CD4-positive, CD25-positive, alpha-beta regulatory T cell (primary cell): ENCODE measurements at regions not wholly inside any gene's neighbourhood (a gene's known extent, or its start where the extent isn't known, plus 50 kb on each side); places are given as distances from the start of the nearest gene placed in this dataset.

ENCODE experiments used
- ATAC-seq, 2 donors: fragments of 150-1000 bp; cut with Tn5 transposase; one replicate each; pipeline ENCODE4 v1.10.0; 2021; ENCODE audit warnings: low read depth in 2 of 2, moderate number of reproducible peaks in 2 of 2, moderate library complexity in 1 of 2
- DNase-seq, 3 donors: peaks; one replicate each; pipeline versions ENCODE4 v3.0.0 to v3.0.0-alpha.2; 2012 to 2022; ENCODE audit warnings: mixed read lengths in 1 of 3
- H3K27ac ChIP-seq: one replicate; pipeline ENCODE4 v1.7.0; 2013; ENCODE audit warnings: mild to moderate bottlenecking, low read length; ENCODE audit not compliant: insufficient read depth, poor library complexity, severe bottlenecking
- H3K27me3 ChIP-seq: one replicate; pipeline ENCODE4 v1.7.0; 2013; ENCODE audit warnings: low read length; ENCODE audit not compliant: control insufficient read depth, insufficient read depth
- H3K36me3 ChIP-seq: one replicate; pipeline ENCODE4 v1.7.0; 2013; ENCODE audit warnings: mild to moderate bottlenecking, low read length, moderate library complexity; ENCODE audit not compliant: control insufficient read depth, insufficient read depth
- H3K4me1 ChIP-seq: 2 replicates; pipeline ENCODE4 v1.7.0; 2013; ENCODE audit warnings: mild to moderate bottlenecking, low read length; ENCODE audit not compliant: insufficient read depth, control insufficient read depth, poor library complexity, severe bottlenecking
- H3K4me3 ChIP-seq: one replicate; pipeline ENCODE4 v1.7.0; 2013; ENCODE audit warnings: low read depth, mild to moderate bottlenecking, low read length, moderate library complexity
- H3K9me3 ChIP-seq, 2 experiments: 1 replicate in 1 of 2; 2 replicates in 1 of 2; pipeline ENCODE4 v1.7.0; 2013; ENCODE audit warnings: low read length in 2 of 2, mild to moderate bottlenecking in 1 of 2, moderate library complexity in 1 of 2; ENCODE audit not compliant: control insufficient read depth in 2 of 2
- H3K27ac Mint-ChIP-seq, 3 donors: one replicate each; pipeline ENCODE4 v1.8.0; 2020 to 2022; ENCODE audit warnings: mild to moderate bottlenecking in 3 of 3, mixed read lengths in 3 of 3, moderate library complexity in 2 of 3
- H3K27me3 Mint-ChIP-seq: one replicate; pipeline ENCODE4 v1.8.0; 2022; ENCODE audit warnings: mild to moderate bottlenecking, mixed read lengths
- H3K36me3 Mint-ChIP-seq: one replicate; pipeline ENCODE4 v1.8.0; 2020; ENCODE audit warnings: mixed read lengths
- H3K4me1 Mint-ChIP-seq, 4 donors: one replicate each; pipeline ENCODE4 v1.8.0; 2020 to 2022; ENCODE audit warnings: mixed read lengths in 4 of 4, mild to moderate bottlenecking in 1 of 4
- H3K4me3 Mint-ChIP-seq, 4 donors: one replicate each; pipeline ENCODE4 v1.8.0; 2020 to 2022; ENCODE audit warnings: mild to moderate bottlenecking in 4 of 4, mixed read lengths in 4 of 4, moderate library complexity in 3 of 4
- H3K9me3 Mint-ChIP-seq, 7 donors: one replicate each; pipeline ENCODE4 v1.8.0; 2020 to 2022; ENCODE audit warnings: mixed read lengths in 7 of 7, mild to moderate bottlenecking in 3 of 7, moderate library complexity in 2 of 7

DNA sequence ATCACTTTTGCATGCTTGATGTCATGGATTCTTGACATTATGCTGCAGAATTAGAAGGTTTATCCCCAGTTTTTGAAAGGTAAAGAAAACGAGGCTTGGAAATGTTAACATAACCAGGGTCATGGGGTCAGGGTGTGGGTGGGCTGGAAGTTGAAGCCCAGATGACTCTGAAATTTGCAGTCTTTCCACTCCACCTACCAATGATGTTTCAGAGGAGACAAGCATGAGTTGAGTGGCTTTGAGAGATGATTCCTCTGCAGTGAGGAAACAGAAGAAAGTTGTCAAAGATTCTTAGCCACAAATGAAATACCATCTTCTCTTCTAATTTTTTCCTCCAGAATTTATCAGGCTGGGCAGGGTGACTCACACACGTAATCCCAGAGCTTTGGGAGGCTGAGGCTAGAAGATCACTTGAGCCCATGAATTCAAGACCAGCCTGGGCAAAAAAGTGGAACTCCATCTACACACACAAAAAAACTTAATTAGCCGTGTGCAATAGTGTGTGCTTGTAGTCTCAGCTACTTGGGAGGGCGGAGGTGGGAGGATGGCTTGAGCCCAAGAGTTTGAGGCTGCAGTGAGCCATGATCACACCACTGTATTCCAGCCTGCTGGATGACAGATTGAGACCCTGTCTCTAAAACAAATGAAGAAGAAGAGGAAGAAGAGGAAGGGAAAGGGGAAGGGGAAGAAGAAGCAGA, 239.1 kb upstream of the AUTS2 start:
- no peaks in the 10 kb centered on the region for H3K27me3 Mint-ChIP-seq
- Histone ChIP-seq H3K27ac (no peak overlapping the region), H3K4me1 (no peaks in the 10 kb centered on the region), H3K27me3 (no peaks in the 10 kb centered on the region), H3K9me3 (no peaks in the 10 kb centered on the region), H3K36me3 (no peaks in the 10 kb centered on the region), H3K4me3 (no peak overlapping the region)
- H3K36me3 Mint-ChIP-seq = no peaks in the 10 kb centered on the region
- H3K27ac Mint-ChIP-seq = no peak overlapping the region
- DNase-seq = no peak
- peaks cover 0 to 8% (median 5%) of the 10 kb centered on the region in 7 donors for H3K9me3 Mint-ChIP-seq
- ATAC-seq = no peak
- H3K4me1 Mint-ChIP-seq = no peaks in the 10 kb centered on the region
- no peak overlapping the region for H3K4me3 Mint-ChIP-seq

DNA sequence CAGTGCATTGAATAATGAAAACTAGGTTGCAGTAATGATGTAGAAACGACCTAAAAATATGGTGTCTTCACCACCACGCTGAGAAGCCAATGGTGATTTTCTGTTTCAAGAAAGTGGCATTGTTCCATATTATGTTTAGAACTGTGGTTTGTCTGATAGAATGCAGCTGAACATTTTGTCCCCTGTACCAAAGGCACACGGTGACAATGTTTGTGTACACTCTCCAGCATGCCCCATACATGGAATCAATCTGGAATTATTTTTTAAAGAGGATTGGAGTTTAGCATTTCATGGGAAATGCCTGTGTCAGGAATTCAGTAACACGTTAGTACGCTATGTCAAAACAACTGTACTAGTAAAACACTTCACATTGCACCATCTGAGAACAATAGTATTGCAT, 237.4 kb upstream of the AUTS2 start:
- no peak overlapping the region for H3K4me3 ChIP-seq
- peaks cover 0 to 3% of the 10 kb centered on the region in 2 experiments for H3K9me3 ChIP-seq
- Mint-ChIP-seq H3K36me3 (no peaks in the 10 kb centered on the region), H3K27ac (no peak overlapping the region), H3K4me1 (no peaks in the 10 kb centered on the region), H3K27me3 (no peaks in the 10 kb centered on the region), H3K4me3 (no peak overlapping the region), H3K9me3 (peaks cover 0 to 8% (median 5%) of the 10 kb centered on the region in 7 donors)
- no peak overlapping the region for H3K27ac ChIP-seq
- no peak for DNase-seq
- no peak for ATAC-seq
- H3K36me3 ChIP-seq = no peaks in the 10 kb centered on the region
- no peaks in the 10 kb centered on the region for H3K4me1 ChIP-seq
- H3K27me3 ChIP-seq = no peaks in the 10 kb centered on the region

DNA sequence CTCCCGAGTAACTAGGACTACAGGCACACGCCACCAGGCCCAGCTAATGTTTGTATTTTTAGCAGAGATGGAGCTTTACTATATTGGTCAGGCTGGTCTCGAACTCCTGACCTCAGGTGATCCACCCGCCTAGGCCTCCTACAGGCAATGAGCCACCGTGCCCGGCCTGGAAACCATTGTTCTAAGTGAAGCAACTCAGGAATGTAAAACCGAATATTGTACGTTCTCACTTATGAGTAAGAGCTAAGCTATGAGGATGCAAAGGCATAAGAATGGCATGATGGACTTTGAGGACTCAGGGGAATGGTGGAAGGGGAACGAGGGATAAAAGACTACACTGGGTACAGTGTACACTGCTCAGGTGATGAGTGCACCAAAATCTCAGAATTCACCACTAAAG, 235.1 kb upstream of the AUTS2 start:
- H3K27ac ChIP-seq = no peak overlapping the region
- Mint-ChIP-seq H3K27ac (no peak overlapping the region), H3K4me1 (no peaks in the 10 kb centered on the region), H3K36me3 (no peaks in the 10 kb centered on the region), H3K4me3 (no peak overlapping the region), H3K9me3 (peaks cover 0 to 7% (median 5%) of the 10 kb centered on the region in 7 donors), H3K27me3 (no peaks in the 10 kb centered on the region)
- ATAC-seq (no peak), DNase-seq (no peak)
- H3K27me3 ChIP-seq = no peaks in the 10 kb centered on the region
- H3K4me1 ChIP-seq = no peaks in the 10 kb centered on the region
- no peaks in the 10 kb centered on the region for H3K36me3 ChIP-seq
- peaks cover 0 to 3% of the 10 kb centered on the region in 2 experiments for H3K9me3 ChIP-seq
- no peak overlapping the region for H3K4me3 ChIP-seq

DNA sequence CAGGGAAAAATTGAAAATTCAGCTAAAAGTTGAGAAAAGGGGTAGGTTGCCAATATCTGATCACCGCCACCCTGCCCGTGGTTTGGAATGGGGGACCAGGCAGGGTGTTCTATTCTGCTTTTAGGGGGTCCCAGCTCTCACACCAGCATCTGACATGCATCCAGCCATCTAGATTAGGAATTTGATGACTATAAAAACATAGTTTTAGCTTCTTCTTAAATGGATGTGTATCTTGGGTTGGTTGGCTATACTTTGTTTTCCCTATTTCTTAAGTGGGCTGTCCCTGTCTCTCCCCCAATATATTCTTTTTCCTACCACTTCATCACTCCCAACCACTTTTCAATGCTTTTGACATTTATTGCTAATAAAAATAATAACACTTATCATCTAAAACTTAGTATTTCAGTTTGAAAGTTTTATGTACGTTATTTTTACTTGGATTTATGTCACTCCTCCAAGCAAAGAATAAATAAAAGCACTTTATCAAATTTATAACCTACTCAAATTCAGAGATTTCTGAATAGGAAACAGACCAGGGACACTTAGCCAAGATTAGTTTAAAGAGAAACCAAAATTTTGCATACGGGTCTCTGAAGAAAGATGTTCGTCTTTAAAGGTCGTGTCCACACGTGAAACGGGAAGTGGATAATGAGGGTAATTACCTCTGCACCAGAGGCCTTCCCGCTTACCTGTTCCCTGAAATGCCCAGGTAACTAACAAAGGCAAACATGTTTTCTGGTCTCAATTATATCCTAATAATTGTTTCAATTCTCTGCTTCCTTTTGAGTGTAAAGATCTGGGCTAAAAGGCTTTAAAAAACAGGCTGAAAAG, 233.2 kb upstream of the AUTS2 start:
- Histone ChIP-seq H3K4me3 (no peak overlapping the region), H3K36me3 (no peaks in the 10 kb centered on the region), H3K4me1 (no peaks in the 10 kb centered on the region), H3K27ac (no peak overlapping the region), H3K9me3 (peaks cover 0 to 3% of the 10 kb centered on the region in 2 experiments), H3K27me3 (no peaks in the 10 kb centered on the region)
- no peak for DNase-seq
- H3K9me3 Mint-ChIP-seq = peaks cover 0 to 10% (median 3%) of the 10 kb centered on the region in 7 donors
- no peaks in the 10 kb centered on the region for H3K27me3 Mint-ChIP-seq
- no peaks in the 10 kb centered on the region for H3K36me3 Mint-ChIP-seq
- no peak overlapping the region for H3K4me3 Mint-ChIP-seq
- H3K27ac Mint-ChIP-seq = no peak overlapping the region
- H3K4me1 Mint-ChIP-seq = no peaks in the 10 kb centered on the region
- ATAC-seq = no peak

DNA sequence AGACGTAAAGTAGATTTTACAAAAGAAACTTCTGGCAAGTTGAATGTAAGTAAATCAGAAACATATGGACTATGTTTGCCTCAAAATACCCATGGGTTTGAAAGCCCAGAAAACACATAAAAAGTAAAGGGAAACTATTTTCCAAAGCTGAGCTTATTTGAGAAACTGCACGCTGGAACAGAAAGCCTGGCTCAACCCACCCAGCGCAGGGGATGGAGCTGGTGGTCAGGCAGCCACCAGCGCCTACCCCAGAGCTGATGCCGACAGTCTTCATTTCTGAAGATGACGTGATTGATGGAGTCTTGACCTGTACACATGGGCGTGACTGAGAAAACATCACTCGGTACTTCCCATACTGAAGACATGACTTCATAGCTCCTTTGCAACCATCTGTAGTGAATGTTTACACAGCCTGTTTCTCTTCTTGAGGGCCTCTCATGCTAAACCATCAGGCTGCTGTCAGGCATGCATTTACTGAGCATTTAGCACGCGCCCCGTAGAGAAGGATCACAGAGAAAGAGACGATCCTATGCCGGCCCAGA, 232.6 kb upstream of the AUTS2 start:
- Histone ChIP-seq H3K9me3 (peaks cover 0 to 3% of the 10 kb centered on the region in 2 experiments), H3K36me3 (no peaks in the 10 kb centered on the region), H3K4me3 (no peak overlapping the region), H3K27ac (no peak overlapping the region), H3K27me3 (no peaks in the 10 kb centered on the region), H3K4me1 (no peaks in the 10 kb centered on the region)
- H3K4me3 Mint-ChIP-seq = no peak overlapping the region
- no peak overlapping the region for H3K27ac Mint-ChIP-seq
- H3K36me3 Mint-ChIP-seq = no peaks in the 10 kb centered on the region
- no peak for ATAC-seq
- no peaks in the 10 kb centered on the region for H3K27me3 Mint-ChIP-seq
- no peak for DNase-seq
- no peaks in the 10 kb centered on the region for H3K4me1 Mint-ChIP-seq
- peaks cover 0 to 11% (median 3%) of the 10 kb centered on the region in 7 donors for H3K9me3 Mint-ChIP-seq

DNA sequence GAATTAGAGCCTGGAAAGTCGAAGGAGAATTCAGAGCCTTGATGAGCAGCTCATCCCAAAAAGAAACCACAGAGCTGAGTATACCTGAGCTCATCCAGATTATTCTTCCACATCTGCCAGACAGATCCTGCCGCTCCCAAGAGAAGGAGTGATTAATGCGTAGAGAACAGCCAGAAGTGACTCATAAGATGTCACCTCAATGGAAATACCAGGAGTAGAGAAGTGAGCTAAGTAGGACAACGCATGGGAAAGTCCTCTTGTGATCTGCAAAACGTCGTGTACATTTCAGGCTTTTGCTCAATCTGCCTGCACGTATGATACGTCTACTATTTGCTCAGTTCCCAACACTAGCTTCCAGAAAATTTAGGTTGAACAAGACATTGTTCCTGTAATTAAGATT, 230.5 kb upstream of the AUTS2 start:
- H3K4me3 Mint-ChIP-seq = no peak overlapping the region
- ATAC-seq = no peak
- no peak overlapping the region for H3K27ac Mint-ChIP-seq

DNA sequence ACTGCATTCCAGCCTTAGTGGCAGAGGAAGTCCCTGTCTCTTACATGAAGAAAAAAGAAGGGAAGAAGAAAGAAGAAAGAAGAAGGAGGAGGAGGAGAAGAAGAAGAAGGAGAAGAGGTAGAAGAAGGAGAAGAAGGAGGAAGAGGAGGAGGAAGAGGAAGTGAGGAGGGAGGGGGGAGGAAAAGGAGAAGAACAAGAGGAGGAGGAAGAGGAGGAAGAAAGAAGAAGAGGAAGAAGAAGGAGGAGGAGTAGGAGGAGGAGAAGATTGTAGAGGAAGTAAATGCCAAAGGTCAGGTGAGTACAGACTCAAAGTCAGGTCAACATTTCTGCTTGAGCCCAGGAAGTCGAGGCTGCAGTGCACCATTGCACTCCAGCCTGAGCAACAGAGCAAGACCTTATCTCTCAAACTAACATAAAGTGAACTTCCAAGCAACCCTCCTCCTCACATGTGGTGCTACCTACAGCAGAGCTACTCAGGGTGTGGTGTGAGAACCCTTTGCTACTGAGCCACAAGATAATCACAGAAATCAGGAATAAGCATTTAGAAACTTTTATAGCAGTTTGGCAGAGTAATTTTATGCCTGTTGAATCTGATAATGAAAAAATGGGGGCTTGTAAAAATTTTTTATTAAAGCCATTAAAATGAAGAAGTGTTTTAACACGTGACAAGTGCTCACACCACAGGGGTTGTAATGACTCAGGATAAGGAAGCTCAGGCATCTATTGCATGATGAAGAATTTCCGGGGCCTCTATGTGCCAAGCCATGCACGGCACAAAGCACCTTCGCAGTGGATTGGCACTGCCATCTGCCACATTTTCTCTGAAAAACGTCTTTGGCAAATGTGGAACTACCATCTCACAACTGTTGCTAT, 224.9 kb upstream of the AUTS2 start:
- no peak overlapping the region for H3K27ac Mint-ChIP-seq
- H3K4me3 Mint-ChIP-seq = peak overlapping the region in 1 of 4 donors; percentile 8
- H3K9me3 Mint-ChIP-seq = peaks cover 0 to 13% (median 3%) of the 10 kb centered on the region in 7 donors
- Histone ChIP-seq H3K27ac (no peak overlapping the region), H3K9me3 (no peaks in the 10 kb centered on the region), H3K27me3 (no peaks in the 10 kb centered on the region), H3K4me3 (no peak overlapping the region), H3K4me1 (no peaks in the 10 kb centered on the region), H3K36me3 (no peaks in the 10 kb centered on the region)
- ATAC-seq (no peak), DNase-seq (no peak)
- H3K27me3 Mint-ChIP-seq = no peaks in the 10 kb centered on the region
- no peaks in the 10 kb centered on the region for H3K4me1 Mint-ChIP-seq
- no peaks in the 10 kb centered on the region for H3K36me3 Mint-ChIP-seq

More for the DNA sequence above, 230.5 kb upstream of the AUTS2 start:
- no peaks in the 10 kb centered on the region for H3K27me3 Mint-ChIP-seq
- Histone ChIP-seq H3K27me3 (no peaks in the 10 kb centered on the region), H3K27ac (no peak overlapping the region), H3K4me3 (no peak overlapping the region), H3K36me3 (no peaks in the 10 kb centered on the region), H3K9me3 (peaks cover 0 to 3% of the 10 kb centered on the region in 2 experiments), H3K4me1 (no peaks in the 10 kb centered on the region)
- DNase-seq = no peak
- peaks cover 0 to 7% (median 5%) of the 10 kb centered on the region in 7 donors for H3K9me3 Mint-ChIP-seq
- H3K36me3 Mint-ChIP-seq = no peaks in the 10 kb centered on the region
- H3K4me1 Mint-ChIP-seq = no peaks in the 10 kb centered on the region
